IPS DF 6.9 (cell line): ENCODE measurements at regions not wholly inside any gene's neighbourhood (a gene's known extent, or its start where the extent isn't known, plus 50 kb on each side); places are given as distances from the start of the nearest gene placed in this dataset.
A peak's percentile ranks its signal among the peaks of the same experiment; 100 is the strongest.

Experiments used
- DNase-seq: peaks from one replicate; pipeline ENCODE4 v3.0.0-alpha.2; 2013; ENCODE audit warnings: low read depth, low spot score
- H3K27ac ChIP-seq: one replicate; pipeline ENCODE4 v1.5.1; 2013; ENCODE audit warnings: low read length, control low read depth
- H3K27me3 ChIP-seq: 2 replicates; pipeline ENCODE4 v1.6.1; 2013; ENCODE audit warnings: mild to moderate bottlenecking, low read length; ENCODE audit not compliant: control insufficient read depth, insufficient read depth
- H3K36me3 ChIP-seq: 2 replicates; pipeline ENCODE4 v1.6.1; 2013; ENCODE audit warnings: low read length; ENCODE audit not compliant: control insufficient read depth, insufficient read depth
- H3K4me1 ChIP-seq: 2 replicates; pipeline ENCODE4 v1.6.1; 2013; ENCODE audit warnings: low read length; ENCODE audit not compliant: control insufficient read depth, insufficient read depth
- H3K4me3 ChIP-seq: 2 replicates; pipeline ENCODE4 v1.5.1; 2013; ENCODE audit warnings: mild to moderate bottlenecking, low read length
- H3K9me3 ChIP-seq: 2 replicates; pipeline ENCODE4 v1.6.1; 2013; ENCODE audit warnings: low read length, inconsistent platforms; ENCODE audit not compliant: control insufficient read depth, insufficient read depth
- WGBS: extraction: QIAGEN DNeasy Blood & Tissue Kit; methylation state at CpG from one replicate; pipeline ENCODE4 v1.1.7; 2013; ENCODE audit warnings: mixed read lengths, missing lambda C conversion rate; ENCODE audit not compliant: insufficient read length, insufficient coverage; 5-methylcytosine and 5-hydroxymethylcytosine counted together

- Histone ChIP-seq H3K9me3 (no peaks in the 10 kb centered on the region), H3K27ac (no peak overlapping the region), H3K27me3 (no peaks in the 10 kb centered on the region), H3K4me3 (no peak overlapping the region), H3K4me1 (no peaks in the 10 kb centered on the region), H3K36me3 (no peaks in the 10 kb centered on the region)
- WGBS: no CpG with 5 or more reads among the region's 3 CpGs
- no peak for DNase-seq
Measured at GRCh38 chr18:28382215-28382879, 205.4 kb upstream of the CDH2 start.

- Histone ChIP-seq H3K4me1 (no peaks in the 10 kb centered on the region), H3K27ac (no peak overlapping the region), H3K36me3 (no peaks in the 10 kb centered on the region), H3K27me3 (no peaks in the 10 kb centered on the region), H3K9me3 (no peaks in the 10 kb centered on the region), H3K4me3 (no peak overlapping the region)
- no peak for DNase-seq
- WGBS: no CpG with 5 or more reads among the region's 4 CpGs
Measured at GRCh38 chr18:28372186-28372585, 195.3 kb upstream of the CDH2 start.

GRCh38 chr18:28366676-28367075 is 189.7 kb upstream of the CDH2 start:
- Histone ChIP-seq H3K9me3 (no peaks in the 10 kb centered on the region), H3K4me1 (no peaks in the 10 kb centered on the region), H3K27ac (no peak overlapping the region), H3K36me3 (no peaks in the 10 kb centered on the region), H3K4me3 (no peak overlapping the region), H3K27me3 (no peaks in the 10 kb centered on the region)
- WGBS: no CpG with 5 or more reads among the region's 4 CpGs
- no peak for DNase-seq

GRCh38 chr18:28365411-28365831 is 188.5 kb upstream of the CDH2 start:
- no CpG with 5 or more reads among the region's 1 CpG for WGBS
- Histone ChIP-seq H3K27me3 (no peaks in the 10 kb centered on the region), H3K36me3 (no peaks in the 10 kb centered on the region), H3K4me1 (no peaks in the 10 kb centered on the region), H3K27ac (no peak overlapping the region), H3K4me3 (no peak overlapping the region), H3K9me3 (no peaks in the 10 kb centered on the region)
- no peak for DNase-seq

- WGBS: no CpG with 5 or more reads among the region's 8 CpGs
- DNase-seq: no peak
- H3K36me3 ChIP-seq: no peaks in the 10 kb centered on the region
- no peaks in the 10 kb centered on the region for H3K27me3 ChIP-seq
- H3K4me3 ChIP-seq: no peak overlapping the region
- H3K9me3 ChIP-seq: no peaks in the 10 kb centered on the region
- no peaks in the 10 kb centered on the region for H3K4me1 ChIP-seq
- H3K27ac ChIP-seq: no peak overlapping the region
Measured at GRCh38 chr18:28363124-28363523, 186.2 kb upstream of the CDH2 start.

- Histone ChIP-seq H3K36me3 (no peaks in the 10 kb centered on the region), H3K4me1 (no peaks in the 10 kb centered on the region), H3K27ac (no peak overlapping the region), H3K27me3 (no peaks in the 10 kb centered on the region), H3K9me3 (no peaks in the 10 kb centered on the region), H3K4me3 (no peak overlapping the region)
- WGBS: no CpG with 5 or more reads among the region's 4 CpGs
- DNase-seq: no peak
Measured at GRCh38 chr18:28359176-28359575, 182.2 kb upstream of the CDH2 start.

GRCh38 chr18:28357766-28358401 is 181.0 kb upstream of the CDH2 start:
- DNase-seq: peak; percentile 55
- H3K9me3 ChIP-seq: no peaks in the 10 kb centered on the region
- H3K27ac ChIP-seq: no peak overlapping the region
- no peak overlapping the region for H3K4me3 ChIP-seq
- H3K4me1 ChIP-seq: no peaks in the 10 kb centered on the region
- WGBS: no CpG with 5 or more reads among the region's 6 CpGs
- no peaks in the 10 kb centered on the region for H3K36me3 ChIP-seq
- no peaks in the 10 kb centered on the region for H3K27me3 ChIP-seq

GRCh38 chr18:28350821-28351220 is 173.9 kb upstream of the CDH2 start:
- Histone ChIP-seq H3K4me3 (no peak overlapping the region), H3K36me3 (no peaks in the 10 kb centered on the region), H3K27ac (no peak overlapping the region), H3K4me1 (no peaks in the 10 kb centered on the region), H3K9me3 (no peaks in the 10 kb centered on the region), H3K27me3 (no peaks in the 10 kb centered on the region)
- peak; percentile 29 for DNase-seq
- WGBS: no CpG with 5 or more reads among the region's 7 CpGs

- H3K9me3 ChIP-seq: no peaks in the 10 kb centered on the region
- no peak for DNase-seq
- H3K4me1 ChIP-seq: no peaks in the 10 kb centered on the region
- H3K27me3 ChIP-seq: no peaks in the 10 kb centered on the region
- H3K4me3 ChIP-seq: no peak overlapping the region
- no peak overlapping the region for H3K27ac ChIP-seq
- H3K36me3 ChIP-seq: no peaks in the 10 kb centered on the region
- WGBS: 100% methylated on average over 1 of the region's 1 CpG
Measured at GRCh38 chr18:28342231-28342630, 165.3 kb upstream of the CDH2 start.

- Histone ChIP-seq H3K36me3 (no peaks in the 10 kb centered on the region), H3K27ac (no peak overlapping the region), H3K4me3 (no peak overlapping the region), H3K27me3 (no peaks in the 10 kb centered on the region), H3K4me1 (no peaks in the 10 kb centered on the region), H3K9me3 (no peaks in the 10 kb centered on the region)
- no peak for DNase-seq
- no CpG with 5 or more reads among the region's 1 CpG for WGBS
Measured at GRCh38 chr18:28338316-28338715, 161.4 kb upstream of the CDH2 start.

- no peak for DNase-seq
- H3K4me1 ChIP-seq: no peaks in the 10 kb centered on the region
- WGBS: no CpG with 5 or more reads among the region's 1 CpG
- H3K27me3 ChIP-seq: no peaks in the 10 kb centered on the region
- no peaks in the 10 kb centered on the region for H3K36me3 ChIP-seq
- H3K4me3 ChIP-seq: no peak overlapping the region
- H3K27ac ChIP-seq: no peak overlapping the region
- H3K9me3 ChIP-seq: no peaks in the 10 kb centered on the region
Measured at GRCh38 chr18:28334516-28334915, 157.6 kb upstream of the CDH2 start.
